ENCODE measurements at regions not wholly inside any gene's neighbourhood (a gene's known extent, or its start where the extent isn't known, plus 50 kb on each side); places are given as distances from the start of the nearest gene placed in this dataset.
A peak's percentile ranks its signal among the peaks of the same experiment; 100 is the strongest.

DNA sequence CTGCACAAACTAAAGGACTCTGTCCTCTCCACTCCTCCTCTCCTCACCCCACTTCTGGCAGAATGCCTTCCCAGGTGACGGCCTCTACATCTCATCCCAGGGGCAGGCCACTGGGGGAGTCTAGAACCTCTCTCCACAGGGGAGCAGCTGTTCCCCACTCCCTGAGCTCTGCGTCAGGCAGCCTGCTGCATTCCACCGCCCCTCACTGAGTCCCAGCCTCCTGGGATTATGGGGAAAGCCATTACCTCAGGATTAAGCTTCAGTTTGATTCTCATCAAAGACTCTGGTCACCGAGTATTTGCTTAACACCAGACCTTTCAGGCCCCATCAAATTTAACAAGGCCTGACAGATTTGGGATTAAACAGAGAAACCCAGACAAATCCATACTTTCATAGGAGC is 405.9 kb downstream of the NXPE2 start:
- no peak for DNase-seq

DNA sequence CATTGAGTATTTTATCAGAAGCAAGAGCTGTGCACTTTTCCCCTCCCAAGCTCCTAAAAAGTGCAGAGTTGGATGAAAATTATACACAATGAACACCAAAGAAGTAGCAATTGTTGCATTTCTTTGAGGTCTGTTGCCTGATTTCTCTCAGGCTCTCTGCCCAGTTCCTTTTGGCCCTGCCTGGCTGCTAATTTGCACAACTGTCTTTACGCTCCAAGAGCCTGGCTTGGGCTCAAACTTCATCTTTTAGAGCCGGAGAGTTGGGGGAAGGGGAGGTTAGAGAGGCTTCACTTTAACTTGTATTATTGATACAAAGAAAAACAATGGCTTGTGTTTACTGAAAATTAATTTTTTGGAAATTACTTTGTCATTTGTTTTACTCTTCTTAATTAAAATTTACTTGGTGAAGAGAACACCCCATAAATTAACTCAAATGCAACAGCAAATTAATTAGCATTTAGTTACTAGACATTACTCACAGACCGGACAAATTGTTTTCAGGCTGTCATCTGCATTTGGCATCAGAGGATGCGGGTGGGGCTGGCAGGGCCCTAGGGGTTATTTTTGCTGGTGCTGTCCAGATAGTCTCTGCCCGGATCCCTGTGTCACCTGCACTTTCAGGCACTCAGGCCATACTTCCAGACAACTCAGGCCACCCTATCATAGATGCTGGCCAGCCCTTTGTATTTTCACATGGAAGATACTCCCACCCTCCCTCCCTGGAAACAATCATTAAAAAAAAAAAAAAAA is 407.3 kb downstream of the NXPE2 start:
- peak; percentile 87 to 94 for DNase-seq

DNA sequence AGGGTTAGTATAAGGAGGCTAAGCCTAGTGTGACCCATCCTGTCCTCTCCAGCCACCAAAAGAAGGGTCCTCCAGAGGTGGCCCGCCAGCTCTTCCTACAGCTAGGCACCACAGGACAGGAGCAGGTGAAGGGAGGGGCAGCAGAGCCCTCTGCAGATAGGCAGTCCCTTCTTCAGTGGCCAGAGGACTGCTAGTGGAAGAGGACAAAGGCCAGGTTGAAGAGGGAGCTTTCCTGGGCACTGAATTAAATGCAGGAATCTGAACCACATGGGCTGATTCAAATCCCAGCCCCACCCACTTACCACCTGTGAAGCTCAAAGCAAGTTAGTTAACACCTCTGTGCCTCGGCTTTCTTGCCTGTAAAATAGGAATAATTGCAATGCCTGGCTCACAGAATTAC is 409.5 kb downstream of the NXPE2 start:
- DNase-seq = no peak

DNA sequence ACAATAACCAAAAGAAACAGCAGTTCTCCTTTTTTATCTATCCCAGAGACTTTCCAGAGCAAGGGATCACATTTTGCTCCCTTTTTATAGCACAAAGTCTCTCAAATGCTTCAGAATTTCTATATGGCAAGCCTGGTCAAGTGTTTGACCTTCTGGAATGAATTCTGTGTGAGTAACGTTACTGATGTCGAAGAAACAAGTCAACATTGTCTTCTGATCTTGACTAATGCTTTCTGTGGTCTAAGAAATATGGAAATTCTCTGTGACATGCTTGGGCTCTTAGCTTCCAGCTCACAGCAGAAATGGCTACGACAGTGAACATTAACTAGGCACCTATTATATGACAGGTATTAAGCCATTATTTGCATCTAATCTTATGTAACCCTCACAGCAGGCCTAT is 411.7 kb downstream of the CADM1 start:
- no peak for DNase-seq

DNA sequence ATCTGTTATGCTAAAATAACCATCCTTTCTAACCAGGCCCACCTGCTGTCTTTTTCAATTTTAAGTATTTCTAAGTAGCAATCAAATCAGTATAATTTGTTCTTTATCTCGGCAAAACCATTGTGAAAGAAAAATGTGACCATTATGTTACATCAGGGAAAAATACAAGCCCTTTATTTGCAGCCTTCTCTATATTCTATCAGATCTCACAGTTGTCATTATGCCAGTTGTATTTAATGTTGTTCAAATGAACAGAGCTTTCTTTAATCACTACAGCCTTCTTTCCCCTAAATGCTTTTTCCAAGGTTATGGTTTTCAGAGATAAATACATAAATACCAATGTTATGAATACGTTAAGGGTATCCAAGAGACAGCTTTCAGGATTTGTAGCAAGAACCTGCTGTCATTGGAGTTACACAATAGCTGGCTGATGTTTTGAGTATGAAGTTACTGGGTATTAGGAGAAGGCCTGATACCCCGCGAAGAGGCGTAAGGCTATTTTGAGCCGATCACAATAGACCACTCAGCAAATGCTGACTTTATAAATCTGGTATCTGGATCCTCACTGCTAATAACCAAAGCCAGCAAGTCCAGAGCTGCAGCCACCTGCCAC is 406.3 kb downstream of the CADM1 start:
- no peak for DNase-seq

DNA sequence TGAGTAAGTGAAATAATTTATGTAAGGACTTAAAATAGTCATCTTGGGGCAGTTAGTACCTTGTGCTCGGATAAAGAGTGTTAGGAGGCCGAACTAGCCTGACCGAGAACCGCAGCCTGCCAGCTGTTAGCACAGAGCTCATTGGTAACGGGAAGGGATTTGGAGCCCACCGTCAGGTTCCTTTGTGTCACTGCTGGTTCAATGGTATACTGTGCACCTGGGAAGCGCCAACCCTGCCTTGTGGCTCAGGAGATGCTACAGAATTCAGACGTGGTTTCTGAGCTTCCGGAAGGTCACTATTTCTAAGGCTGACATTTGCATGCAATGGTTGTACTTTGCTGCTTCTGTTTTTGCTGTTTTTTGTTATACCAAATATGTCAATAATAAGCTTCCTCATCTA is 403.5 kb downstream of the CADM1 start:
- no peak for DNase-seq

DNA sequence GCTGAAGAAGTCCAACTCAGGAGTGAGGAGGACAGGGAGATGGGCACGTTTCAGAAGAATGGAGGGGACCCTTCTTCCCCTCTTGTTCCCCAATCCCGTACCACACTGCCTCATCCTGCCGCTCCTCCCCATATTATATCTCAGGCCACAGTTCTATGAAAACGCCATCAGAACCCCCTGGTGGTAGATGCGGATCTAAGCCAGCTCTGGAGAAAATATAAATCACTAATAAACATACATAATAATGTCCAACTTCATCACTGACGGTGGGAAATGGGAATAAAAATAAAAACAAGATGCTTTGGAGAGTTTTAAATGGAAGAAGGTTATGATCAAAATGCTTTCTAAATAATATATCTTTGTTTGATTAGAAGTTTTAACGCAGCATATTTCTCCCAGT is 400.3 kb downstream of the CADM1 start:
- no peak for DNase-seq

DNA sequence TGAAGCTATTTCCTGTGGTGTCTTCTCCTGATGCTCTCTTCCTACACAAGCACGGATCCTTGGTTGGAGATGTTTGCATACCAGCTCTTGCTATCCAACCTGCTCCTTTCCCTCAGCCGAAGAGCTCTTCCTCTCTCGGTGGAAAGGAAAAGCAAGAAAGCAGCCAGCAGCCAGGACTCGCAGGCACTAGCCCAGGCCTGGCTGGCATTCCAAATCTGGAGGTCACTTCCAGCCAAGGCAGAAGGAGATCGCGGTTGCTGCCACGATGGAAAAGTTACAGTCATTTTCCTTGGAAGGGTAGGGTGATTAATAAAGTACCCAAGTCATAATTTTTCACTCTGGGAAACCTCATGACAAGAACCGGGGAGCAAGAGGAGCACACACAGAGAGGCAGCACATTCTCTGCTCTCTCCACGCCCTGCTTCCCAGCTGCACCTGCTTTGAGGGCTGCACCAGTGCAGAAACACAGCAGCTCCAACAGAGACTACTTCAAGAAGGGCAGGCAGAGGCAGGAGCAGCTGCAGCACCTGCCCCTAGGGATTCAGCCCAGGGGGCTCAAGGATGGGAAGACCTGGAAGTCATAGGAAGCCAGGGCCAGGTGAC is 399.3 kb downstream of the CADM1 start:
- DNase-seq = peak in 1 of 2 experiments; percentile 9

DNA sequence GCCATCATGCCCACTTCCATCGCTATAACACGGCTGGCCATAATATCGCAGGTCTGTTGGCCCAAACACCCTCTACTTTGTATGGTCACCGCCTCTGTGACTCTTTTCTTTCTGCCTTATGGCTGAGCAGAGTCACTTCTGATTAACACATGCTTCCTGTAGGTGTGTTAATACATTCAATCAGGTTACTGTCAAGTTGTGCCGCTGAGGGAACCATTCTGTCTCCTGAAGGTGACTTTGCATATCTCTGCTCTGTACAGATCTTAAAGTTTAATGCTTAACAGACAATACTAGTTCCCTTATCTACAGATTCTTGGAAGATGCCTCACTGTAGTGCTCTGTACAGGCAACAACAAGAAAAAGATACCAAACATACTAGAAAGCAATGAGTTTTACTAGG is 393.1 kb downstream of the CADM1 start:
- no peak for DNase-seq

DNA sequence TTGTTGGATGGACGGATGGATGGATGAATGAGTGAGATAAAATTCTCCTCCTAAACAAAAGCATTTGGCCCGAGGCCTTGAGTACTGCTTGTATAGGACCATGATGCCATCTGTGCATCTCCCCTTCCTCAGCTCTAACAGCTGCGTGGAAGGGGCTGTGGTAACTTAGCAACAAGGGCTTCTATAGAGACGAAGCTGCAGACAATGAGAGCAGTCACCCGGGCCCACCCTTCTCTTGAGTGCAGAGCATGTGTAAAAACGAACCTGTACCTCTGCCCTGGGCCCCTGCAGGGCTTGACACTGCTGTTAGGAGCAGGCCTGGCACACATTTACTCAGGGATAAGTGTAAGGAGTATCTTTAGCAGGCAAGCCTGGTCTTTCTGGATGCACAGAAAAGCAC is 391.5 kb downstream of the CADM1 start:
- DNase-seq = peak in 1 of 2 experiments; percentile 64

DNA sequence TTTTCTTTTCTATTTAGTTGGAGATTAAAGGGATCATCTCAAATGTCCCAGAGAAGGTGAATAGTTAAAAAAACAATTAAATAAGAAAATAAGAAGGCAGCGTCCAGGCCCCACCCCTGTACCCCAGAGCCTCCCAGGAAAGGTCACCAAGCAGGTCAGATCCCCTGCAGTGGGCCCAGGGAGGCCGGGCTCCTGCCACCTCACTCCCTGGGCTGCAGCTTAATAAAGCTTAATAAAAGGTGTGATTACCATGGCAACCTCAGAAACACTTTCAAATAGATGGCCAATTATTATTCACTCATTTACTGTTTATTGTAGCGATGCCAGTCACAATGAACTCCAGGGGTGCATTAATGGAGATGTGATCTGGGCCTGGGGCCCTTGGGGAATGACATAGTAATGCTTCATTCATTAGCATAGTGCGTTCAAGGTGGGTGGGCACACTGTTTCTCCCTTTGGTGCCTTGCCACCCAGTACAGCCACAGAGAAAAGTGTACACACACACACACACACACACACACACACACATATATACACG is 386.2 kb downstream of the CADM1 start:
- DNase-seq = no peak

DNA sequence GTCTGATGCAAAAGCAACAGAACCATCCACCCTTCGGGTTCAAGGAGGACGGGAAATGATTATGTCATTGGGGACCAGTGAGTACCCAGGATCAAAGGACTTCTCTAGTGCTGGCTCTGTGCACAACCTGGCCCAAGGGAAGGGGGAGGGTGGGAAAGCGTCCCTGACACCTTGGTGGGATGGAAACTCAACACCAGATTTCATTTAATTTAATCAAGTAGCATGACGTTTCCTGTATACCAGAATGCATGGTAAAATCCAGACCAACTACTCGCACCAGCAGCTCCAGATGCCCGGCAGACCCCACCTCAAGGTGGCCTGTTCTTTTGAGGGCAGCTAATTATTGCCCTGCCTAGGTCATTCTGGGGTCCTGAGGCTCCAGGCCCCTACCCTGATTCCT is 385.1 kb downstream of the CADM1 start:
- no peak for DNase-seq

All from NCI-H446 (cell line).